Colonic mucosa (tissue), 4 donors: ENCODE measurements at regions not wholly inside any gene's neighbourhood (a gene's known extent, or its start where the extent isn't known, plus 50 kb on each side); places are given as distances from the start of the nearest gene placed in this dataset.

ENCODE experiments used
- DNase-seq: peaks from one replicate; pipeline ENCODE4 v3.0.0-alpha.2; 2020
- H3K27ac ChIP-seq: fragments of 200-600 bp; one replicate; pipeline ENCODE4 v1.8.0; 2021
- H3K27me3 ChIP-seq: fragments of 200-600 bp; one replicate; pipeline ENCODE4 v1.8.0; 2021
- H3K36me3 ChIP-seq: fragments of 200-600 bp; one replicate; pipeline ENCODE4 v1.8.0; 2021
- H3K4me1 ChIP-seq: fragments of 200-600 bp; one replicate; pipeline ENCODE4 v1.8.0; 2021; ENCODE audit warnings: mild to moderate bottlenecking
- H3K4me3 ChIP-seq: fragments of 200-600 bp; one replicate; pipeline ENCODE4 v1.8.0; 2021
- H3K9ac ChIP-seq, 2 donors: one replicate each; pipeline ENCODE4 v1.7.0; 2013; ENCODE audit warnings: control low read depth in 2 of 2, low read depth in 2 of 2, low read length in 2 of 2
- H3K9me3 ChIP-seq: fragments of 200-600 bp; one replicate; pipeline ENCODE4 v1.8.0; 2021
- CTCF ChIP-seq: fragments of 200-600 bp; IDR thresholded peaks from one replicate; pipeline ENCODE4 v1.8.0; 2022; ENCODE audit warnings: antibody characterized with exemption, mild to moderate bottlenecking
- intact Hi-C: fragments of 100-400 bp; cut with DNase I; formaldehyde crosslinking; loops from one replicate; pipeline ENCODE4 v1.14.1; 2022
- donor health status: healthy.
- donor health status: DM: no; HTN: no; CAD: no.
- donor health status: DM: no; HTN: no; CAD: no.

GRCh38 chr15:69945729-69946128 lies 152.0 kb downstream of the TLE3 start:
- H3K27me3 ChIP-seq: no peaks in the 10 kb centered on the region
- no peaks in the 10 kb centered on the region for H3K36me3 ChIP-seq
- H3K4me1 ChIP-seq: no peaks in the 10 kb centered on the region
- intact Hi-C loops: no loop called here
- no peak overlapping the region for H3K4me3 ChIP-seq
- no peaks in the 10 kb centered on the region for H3K9me3 ChIP-seq
- no peak overlapping the region for H3K27ac ChIP-seq
- H3K9ac ChIP-seq: no peak overlapping the region
- no peak for DNase-seq
- no peak for TF ChIP-seq CTCF

- Histone ChIP-seq H3K4me3 (no peak overlapping the region), H3K36me3 (no peaks in the 10 kb centered on the region), H3K4me1 (no peaks in the 10 kb centered on the region), H3K9me3 (no peaks in the 10 kb centered on the region), H3K9ac (no peak overlapping the region), H3K27ac (no peak overlapping the region), H3K27me3 (no peaks in the 10 kb centered on the region)
- intact Hi-C loops: no loop called here
- DNase-seq: no peak
- TF ChIP-seq CTCF: no peak
These were observed 150.8 kb downstream of the TLE3 start for GRCh38 chr15:69946870-69947269.

- no peak overlapping the region for H3K9ac ChIP-seq
- no peaks in the 10 kb centered on the region for H3K36me3 ChIP-seq
- no peak for DNase-seq
- no peaks in the 10 kb centered on the region for H3K27me3 ChIP-seq
- H3K9me3 ChIP-seq: no peaks in the 10 kb centered on the region
- intact Hi-C loops: no loop called here
- H3K4me3 ChIP-seq: no peak overlapping the region
- no peaks in the 10 kb centered on the region for H3K4me1 ChIP-seq
- no peak for TF ChIP-seq CTCF
- H3K27ac ChIP-seq: no peak overlapping the region
These were observed 150.3 kb downstream of the TLE3 start for GRCh38 chr15:69947394-69947793.

GRCh38 chr15:69949485-69949884 lies 148.2 kb downstream of the TLE3 start:
- no peak overlapping the region for H3K27ac ChIP-seq

GRCh38 chr15:69951256-69951897 lies 146.3 kb downstream of the TLE3 start:
- H3K9ac ChIP-seq: no peak overlapping the region
- H3K9me3 ChIP-seq: no peaks in the 10 kb centered on the region
- no peaks in the 10 kb centered on the region for H3K27me3 ChIP-seq
- H3K4me1 ChIP-seq: no peaks in the 10 kb centered on the region
- no peaks in the 10 kb centered on the region for H3K36me3 ChIP-seq
- TF ChIP-seq CTCF: no peak
- intact Hi-C loops: no loop called here
- H3K27ac ChIP-seq: no peak overlapping the region
- no peak for DNase-seq
- H3K4me3 ChIP-seq: no peak overlapping the region

More at GRCh38 chr15:69949485-69949884, 148.2 kb downstream of the TLE3 start:
- Histone ChIP-seq H3K36me3 (no peaks in the 10 kb centered on the region), H3K9ac (no peak overlapping the region), H3K9me3 (no peaks in the 10 kb centered on the region), H3K27me3 (no peaks in the 10 kb centered on the region), H3K4me3 (no peak overlapping the region), H3K4me1 (no peaks in the 10 kb centered on the region)
- DNase-seq: no peak
- no peak for TF ChIP-seq CTCF
- intact Hi-C loops: no loop called here
